ENCODE measurements at regions not wholly inside any gene's neighbourhood (a gene's known extent, or its start where the extent isn't known, plus 50 kb on each side); places are given as distances from the start of the nearest gene placed in this dataset.

GRCh38 chr5:96278981-96279380 is 154.1 kb downstream of the PCSK1 start:
- Histone ChIP-seq H3K27ac (ENCODE audit: low read depth, low read length) (no peak overlapping the region), H3K4me3 (ENCODE audit: low read depth, low read length) (no peak overlapping the region), H3K9me3 (ENCODE audit: control insufficient read depth, insufficient read depth, low read length) (peaks cover 3% of the 10 kb centered on the region; the same call in 1 of the 2 replicates), H3K27me3 (ENCODE audit: control insufficient read depth, insufficient read depth, low read length) (no peaks in the 10 kb centered on the region)
- POLR2A ChIA-PET, result interaction anchor here (0.6 kb wide), 1 partner anchor 371 kb away, joined by 3 read pairs; no protein-coding TSS in a partner anchor
- TF ChIP-seq CTCF (IDR thresholded peaks at IDR 0.05; ENCODE audit: low read depth, low read length), result no peak
- CTCF ChIA-PET, result no interaction called here
- no peak for DNase-seq (ENCODE audit: low read depth, low spot score)

GRCh38 chr5:96275051-96275450 is 158.0 kb downstream of the PCSK1 start:
- Histone ChIP-seq H3K4me3 (ENCODE audit: low read depth, low read length) (no peak overlapping the region), H3K9me3 (ENCODE audit: control insufficient read depth, insufficient read depth, low read length) (no peaks in the 10 kb centered on the region), H3K27me3 (ENCODE audit: control insufficient read depth, insufficient read depth, low read length) (no peaks in the 10 kb centered on the region), H3K27ac (ENCODE audit: low read depth, low read length) (no peak overlapping the region)
- CTCF ChIA-PET, result interaction anchor here (1.3 kb wide), 1 partner anchor 10 kb away, joined by 5 read pairs; no protein-coding TSS in a partner anchor
- POLR2A ChIA-PET, result no interaction called here
- no peak for DNase-seq (ENCODE audit: low read depth, low spot score)
- TF ChIP-seq CTCF (IDR thresholded peaks at IDR 0.05; ENCODE audit: low read depth, low read length), result no peak

GRCh38 chr5:96265487-96265886 is 167.6 kb downstream of the PCSK1 start:
- Histone ChIP-seq H3K4me3 (ENCODE audit: low read depth, low read length) (no peak overlapping the region), H3K27ac (ENCODE audit: low read depth, low read length) (no peak overlapping the region), H3K27me3 (ENCODE audit: control insufficient read depth, insufficient read depth, low read length) (no peaks in the 10 kb centered on the region), H3K9me3 (ENCODE audit: control insufficient read depth, insufficient read depth, low read length) (peaks cover 7% of the 10 kb centered on the region; the same call in 1 of the 2 replicates)
- POLR2A ChIA-PET, result no interaction called here
- CTCF ChIA-PET, result no interaction called here
- TF ChIP-seq CTCF (IDR thresholded peaks at IDR 0.05; ENCODE audit: low read depth, low read length), result no peak
- DNase-seq (ENCODE audit: low read depth, low spot score), result no peak

DNA sequence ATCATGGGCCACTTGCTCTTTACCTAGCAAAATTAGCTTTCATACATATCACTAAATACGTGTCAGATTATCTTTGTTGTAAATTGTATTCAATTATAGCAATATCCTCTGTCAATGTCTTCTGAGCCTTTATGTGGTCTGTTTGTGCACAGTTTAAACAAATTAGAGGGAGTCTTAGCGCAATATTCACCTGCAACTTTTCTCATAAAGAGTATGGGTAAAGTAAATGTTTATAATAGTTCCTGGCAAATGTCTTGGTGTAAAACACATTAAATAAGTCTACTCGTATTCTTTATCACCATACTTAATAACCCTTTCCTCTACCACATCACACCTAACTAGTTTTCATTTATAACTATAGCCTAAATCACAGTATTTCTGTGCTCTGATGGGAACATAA is 169.0 kb downstream of the PCSK1 start:
- no peak for TF ChIP-seq CTCF (IDR thresholded peaks at IDR 0.05; ENCODE audit: low read depth, low read length)
- DNase-seq (ENCODE audit: low read depth, low spot score), result no peak
- Histone ChIP-seq H3K27ac (ENCODE audit: low read depth, low read length) (no peak overlapping the region), H3K9me3 (ENCODE audit: control insufficient read depth, insufficient read depth, low read length) (peaks cover 7% of the 10 kb centered on the region; the same call in 1 of the 2 replicates), H3K27me3 (ENCODE audit: control insufficient read depth, insufficient read depth, low read length) (no peaks in the 10 kb centered on the region), H3K4me3 (ENCODE audit: low read depth, low read length) (no peak overlapping the region)
- CTCF ChIA-PET, result no interaction called here
- POLR2A ChIA-PET, result no interaction called here

- no peak for TF ChIP-seq CTCF (IDR thresholded peaks at IDR 0.05; ENCODE audit: low read depth, low read length)
- POLR2A ChIA-PET, result no interaction called here
- Histone ChIP-seq H3K27me3 (ENCODE audit: control insufficient read depth, insufficient read depth, low read length) (no peaks in the 10 kb centered on the region), H3K4me3 (ENCODE audit: low read depth, low read length) (no peak overlapping the region), H3K27ac (ENCODE audit: low read depth, low read length) (no peak overlapping the region), H3K9me3 (ENCODE audit: control insufficient read depth, insufficient read depth, low read length) (peaks cover 3% of the 10 kb centered on the region; the same call in 1 of the 2 replicates)
- CTCF ChIA-PET, result interaction anchor here (3.5 kb wide), 1 partner anchor 74 kb away, joined by 10 read pairs; no protein-coding TSS in a partner anchor
- no peak for DNase-seq (ENCODE audit: low read depth, low spot score)
Observed at GRCh38 chr5:96262105-96262504, 170.9 kb downstream of the PCSK1 start.
